Stimulated activated CD4-positive, alpha-beta T cell treated with anti-CD3 and anti-CD28 coated beads, Interleukin-2, amount 100 ng/mL, for 4 hours (primary cell): ENCODE measurements at regions not wholly inside any gene's neighbourhood (a gene's known extent, or its start where the extent isn't known, plus 50 kb on each side); places are given as distances from the start of the nearest gene placed in this dataset.
"Not testable (repeated sequence)": the region's sequence is repeated elsewhere in the genome, so short reads cannot be mapped to it uniquely, and the experiment has no call there.

Experiments used
- DNase-seq: peaks from one replicate; pipeline ENCODE4 v3.0.0-alpha.2; 2020; ENCODE audit warnings: low read depth

DNA sequence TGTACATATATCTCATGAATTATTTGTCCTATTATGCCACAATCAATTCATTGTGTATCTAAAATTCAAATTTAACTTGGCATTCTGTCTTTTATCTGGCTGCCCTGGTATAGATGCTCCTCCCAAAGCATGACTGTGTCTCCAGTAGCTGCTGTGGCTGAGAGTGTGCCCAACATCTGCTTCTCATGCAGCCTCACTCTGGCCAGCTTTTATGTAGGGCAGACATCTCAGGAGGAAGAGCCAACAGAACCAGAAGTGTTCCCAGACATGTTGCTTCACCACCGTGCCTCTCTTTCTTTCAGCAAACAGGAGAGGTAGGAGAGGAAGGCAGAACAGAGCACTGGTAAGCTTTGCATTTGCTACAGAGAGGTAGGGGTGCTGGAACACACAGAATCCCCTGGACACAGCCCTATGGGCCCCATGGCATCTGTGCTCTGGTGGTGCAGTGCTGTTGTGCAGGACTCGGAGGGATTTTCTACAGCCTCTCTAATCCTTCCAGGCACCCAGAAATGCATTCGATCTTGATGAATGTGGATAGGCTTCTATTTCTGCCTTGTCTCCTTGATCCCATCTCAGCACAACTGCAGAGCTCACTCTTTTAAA, 637.1 kb downstream of the UTRN start:
- no peak for DNase-seq

DNA sequence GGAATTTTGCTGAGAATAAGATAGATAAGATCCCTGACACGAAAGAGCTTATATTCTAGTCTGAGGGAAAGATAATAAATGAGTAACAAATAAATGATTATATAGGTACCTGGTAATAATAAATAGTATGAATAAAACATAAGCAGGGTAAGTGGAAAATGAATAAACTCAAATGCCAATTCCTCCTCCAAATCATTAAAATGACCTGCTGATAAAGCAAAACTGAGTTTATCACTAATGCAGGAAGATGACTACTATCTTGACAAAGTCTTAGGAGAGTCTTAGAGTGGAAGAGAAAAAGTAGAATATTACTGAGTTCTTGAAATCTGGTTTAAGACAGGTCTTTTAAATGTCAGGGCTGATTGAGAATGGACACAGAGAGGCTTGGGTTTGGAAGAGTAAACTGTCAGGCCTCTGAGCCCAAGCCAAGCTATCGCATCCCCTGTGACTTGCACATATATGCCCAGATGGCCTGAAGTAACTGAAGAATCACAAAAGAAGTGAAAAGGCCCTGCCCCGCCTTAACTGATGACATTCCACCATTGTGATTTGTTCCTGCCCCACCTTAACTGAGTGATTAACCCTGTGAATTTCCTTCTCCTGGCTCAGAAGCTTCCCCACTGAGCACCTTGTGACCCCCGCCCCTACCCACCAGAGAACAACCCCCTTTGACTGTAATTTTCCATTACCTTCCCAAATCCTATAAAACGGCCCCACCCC, 637.8 kb downstream of the UTRN start:
- DNase-seq, result not testable (repeated sequence)

DNA sequence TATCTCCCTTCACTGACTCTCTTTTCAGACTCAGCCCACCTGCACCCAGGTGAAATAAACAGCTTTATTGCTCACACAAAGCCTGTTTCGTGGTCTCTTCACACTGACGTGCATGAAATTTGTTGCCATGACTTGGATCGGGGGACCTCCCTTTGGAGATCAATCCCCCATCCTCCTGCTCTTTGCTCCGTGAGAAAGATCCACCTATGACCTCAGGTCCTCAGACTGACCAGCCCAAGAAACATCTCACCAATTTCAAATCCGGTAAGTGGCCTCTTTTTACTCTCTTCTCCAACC, 638.3 kb downstream of the UTRN start:
- DNase-seq, result not testable (repeated sequence)

DNA sequence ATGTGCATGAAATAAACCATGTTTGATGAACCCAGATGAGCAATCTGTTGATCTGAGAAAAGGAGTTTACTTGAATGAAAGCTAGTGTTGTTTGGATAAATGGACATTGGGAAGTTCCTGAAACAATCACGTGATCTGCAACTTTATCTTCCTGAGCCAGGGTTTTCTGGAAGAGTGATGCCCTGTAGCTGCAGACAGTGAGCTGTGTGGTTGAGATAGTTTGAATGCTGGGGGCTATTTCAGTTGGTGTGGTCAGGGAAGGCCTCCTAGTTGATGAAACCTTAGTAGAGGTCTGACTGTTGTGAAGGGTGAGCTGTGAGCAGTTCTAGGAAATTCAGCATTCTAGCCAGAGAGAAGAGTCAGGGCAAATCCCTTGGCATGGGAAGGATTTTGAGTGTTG, 643.7 kb downstream of the UTRN start:
- DNase-seq, result no peak

DNA sequence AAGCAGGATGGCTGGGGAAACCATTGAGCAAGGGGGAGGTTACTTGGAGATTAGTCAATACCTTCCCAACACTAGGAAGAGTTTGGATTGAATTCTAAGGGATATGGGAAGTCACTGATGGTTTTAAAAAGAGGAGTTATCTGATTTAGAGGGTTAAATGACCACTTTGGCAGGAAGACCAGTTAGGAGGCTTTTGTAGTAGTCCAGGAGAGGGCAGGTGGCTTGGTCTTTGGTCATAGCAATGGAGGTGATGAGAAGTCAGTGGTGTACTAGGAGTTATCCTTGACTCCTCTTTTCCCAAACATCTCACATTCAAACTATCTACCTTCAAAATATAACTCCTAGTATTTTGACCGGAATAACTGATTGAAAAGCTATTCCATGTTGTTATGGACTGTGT, 644.1 kb downstream of the UTRN start:
- no peak for DNase-seq

DNA sequence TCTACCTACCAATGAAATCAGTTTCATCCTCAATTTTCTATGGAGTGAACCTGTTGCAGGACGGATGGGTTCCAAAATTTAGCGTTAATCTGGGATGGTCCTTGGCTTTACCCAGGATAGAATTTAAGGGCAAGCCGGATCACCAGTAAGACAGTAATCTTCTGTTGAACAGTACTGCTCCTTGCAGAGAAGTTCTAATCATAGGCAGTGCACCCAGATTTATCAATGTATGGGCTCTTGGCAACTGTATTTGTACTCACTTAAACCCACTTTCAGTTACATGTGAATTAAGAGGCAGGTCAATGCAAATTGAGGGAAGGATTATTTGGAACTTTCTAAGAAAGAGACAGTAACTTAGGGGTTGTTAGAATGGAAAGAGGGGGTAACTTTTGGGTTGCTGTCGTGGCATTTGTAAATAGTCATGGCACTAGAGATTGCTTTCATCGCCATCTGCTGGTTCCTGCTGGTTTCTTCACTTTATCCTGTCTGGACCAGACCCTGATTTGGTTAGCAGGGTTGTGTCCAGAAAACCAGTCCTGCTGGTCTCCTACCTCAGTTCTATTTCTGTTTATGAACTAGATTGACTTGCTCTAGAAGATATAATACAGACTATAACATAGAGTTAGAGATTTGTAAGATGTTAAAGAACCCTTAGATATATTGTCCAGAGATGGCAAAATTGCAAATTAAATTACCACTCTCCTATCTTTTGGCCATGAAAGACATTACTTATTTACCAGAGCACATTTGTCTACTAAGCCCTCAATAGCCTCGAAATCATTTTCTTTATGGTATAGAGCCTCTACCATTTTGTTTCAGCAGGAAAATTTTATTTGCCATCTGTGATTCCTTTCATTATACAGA, 646.3 kb downstream of the UTRN start:
- DNase-seq, result no peak

DNA sequence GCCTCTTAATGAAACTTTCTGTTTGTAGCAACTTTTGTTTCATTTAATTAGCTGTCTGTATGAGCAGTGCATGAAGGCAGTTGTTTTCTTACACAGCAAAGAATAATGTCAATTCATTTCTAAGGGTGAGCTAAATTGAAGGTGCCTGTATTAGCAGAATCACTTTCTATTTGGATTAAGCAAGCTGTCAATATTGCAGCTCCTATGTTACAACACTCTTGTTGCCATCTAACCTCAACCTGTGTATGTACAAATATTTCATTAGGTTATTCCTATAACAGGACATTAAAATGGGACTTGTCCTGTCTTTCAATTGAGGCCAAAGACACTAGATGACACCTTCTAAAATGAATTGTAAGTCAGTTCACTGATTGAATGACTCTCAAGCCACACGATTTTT, 647.5 kb downstream of the UTRN start:
- DNase-seq, result no peak

DNA sequence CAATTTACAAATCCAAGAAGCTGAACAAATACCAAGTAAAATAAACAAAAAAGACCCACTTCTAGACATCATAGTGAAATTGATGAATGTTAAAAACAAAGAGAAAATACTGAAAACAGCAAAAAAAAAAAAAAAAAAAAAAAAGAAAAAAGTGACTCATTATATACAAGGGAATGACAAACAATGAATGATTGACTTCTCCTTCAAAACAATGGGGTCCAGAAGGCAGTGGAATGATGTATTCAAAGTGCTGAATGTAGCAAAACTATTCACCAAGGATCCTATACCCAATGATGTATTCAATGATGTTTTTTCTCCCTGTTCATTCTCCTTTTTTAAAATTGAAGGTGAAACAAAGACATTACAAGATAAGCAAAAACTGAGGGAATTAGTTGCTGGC, 650.0 kb downstream of the UTRN start:
- DNase-seq, result no peak

DNA sequence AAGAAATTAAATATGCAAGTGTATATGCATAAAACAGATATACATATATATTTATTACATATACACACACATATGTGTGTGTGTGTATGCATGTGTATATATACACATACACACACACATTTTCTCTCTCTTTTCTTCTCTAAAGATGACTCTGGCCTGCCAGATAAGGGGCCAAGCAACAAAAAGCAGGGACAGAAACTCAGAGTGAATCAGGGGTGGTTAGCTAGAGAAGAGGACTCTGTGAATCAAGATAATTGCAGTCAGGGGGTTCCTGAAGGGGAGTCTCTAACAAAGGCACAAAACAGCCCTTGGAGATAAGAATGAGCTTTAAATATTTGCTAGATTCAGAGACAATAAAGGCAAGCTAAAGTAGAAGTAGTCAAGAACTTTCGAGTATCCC, 650.5 kb downstream of the UTRN start:
- no peak for DNase-seq

DNA sequence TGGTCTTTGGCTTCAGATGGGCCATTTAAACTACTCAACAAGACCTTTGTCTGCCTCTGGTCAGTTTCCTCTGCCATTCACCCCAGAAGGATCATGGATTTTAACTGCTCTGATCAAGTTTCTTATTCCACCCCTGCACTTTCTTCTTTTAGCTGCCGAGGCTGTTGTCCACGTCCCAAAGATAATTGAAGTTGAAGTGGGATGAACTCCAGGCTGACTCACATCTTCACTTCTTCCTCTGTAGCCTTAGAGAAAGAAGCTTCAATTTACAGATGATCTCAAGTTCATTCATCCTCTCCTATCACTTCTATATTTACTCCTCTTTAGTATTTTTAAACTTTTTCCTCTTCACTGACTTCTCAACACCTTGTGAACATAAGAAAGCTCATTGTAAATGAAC, 651.6 kb downstream of the UTRN start:
- DNase-seq, result no peak

DNA sequence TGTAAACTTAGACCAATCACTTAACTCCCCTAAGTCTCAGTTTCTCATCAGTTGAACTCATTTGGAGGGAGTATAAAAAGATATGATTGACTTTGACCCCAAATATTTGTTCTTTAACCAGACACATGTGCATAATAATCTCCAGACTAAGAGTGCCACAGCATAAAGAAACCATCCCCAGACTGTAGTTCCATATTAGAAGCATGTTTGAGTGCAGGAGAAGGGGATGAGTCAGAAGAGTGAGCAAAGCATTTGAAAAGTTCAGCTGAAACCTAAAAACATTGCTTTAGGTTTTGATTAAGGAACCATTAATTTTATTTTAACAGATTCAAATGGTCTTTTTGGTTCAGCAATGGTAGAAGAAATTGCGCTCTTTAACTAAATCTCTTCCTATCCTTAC, 654.8 kb downstream of the UTRN start:
- no peak for DNase-seq

DNA sequence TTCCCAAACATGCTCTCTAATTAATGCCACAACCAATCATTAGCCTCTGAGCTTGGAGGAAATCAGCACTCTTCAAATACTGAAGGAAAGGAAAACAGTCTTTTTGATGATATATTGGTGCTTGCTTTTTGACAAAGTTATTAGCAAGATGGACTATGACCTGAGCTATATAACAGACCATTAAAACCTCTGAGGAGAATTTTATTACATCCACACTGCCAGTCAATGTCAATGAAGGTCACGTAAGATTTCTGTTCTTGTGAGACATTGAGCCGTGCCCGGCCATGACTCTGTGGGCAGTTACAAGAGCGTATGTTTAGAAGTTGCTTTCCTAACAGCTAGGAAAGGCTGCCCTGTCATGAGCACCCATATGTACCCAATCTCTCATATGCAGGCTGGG, 659.0 kb downstream of the UTRN start:
- DNase-seq, result no peak

DNA sequence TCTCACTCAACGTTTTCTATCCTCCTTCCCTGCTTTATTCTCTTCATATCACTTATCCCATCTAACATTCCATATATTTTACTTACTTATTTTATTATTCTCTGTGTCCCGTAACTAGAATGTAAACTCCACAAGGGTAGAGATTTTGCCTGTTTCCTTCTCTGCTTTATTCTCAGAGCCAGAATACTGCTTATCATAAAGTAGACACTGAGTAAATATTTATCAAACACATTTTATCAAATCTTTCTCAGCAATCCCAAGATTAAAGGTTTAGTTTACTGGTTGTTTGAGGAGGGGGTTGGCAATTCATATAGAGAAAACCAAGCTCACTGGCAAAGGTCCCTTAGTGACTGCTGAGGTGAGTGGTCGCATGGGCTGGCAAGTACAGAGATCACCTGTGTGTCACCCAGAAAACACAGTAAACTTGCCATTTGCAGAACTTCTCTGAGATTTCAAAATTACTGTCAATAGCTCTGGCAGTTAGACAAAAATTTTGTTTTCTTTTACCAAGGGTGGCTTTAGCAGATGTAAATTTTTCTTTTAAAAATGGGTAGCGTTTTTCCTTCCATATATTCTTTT, 662.4 kb downstream of the UTRN start:
- no peak for DNase-seq

DNA sequence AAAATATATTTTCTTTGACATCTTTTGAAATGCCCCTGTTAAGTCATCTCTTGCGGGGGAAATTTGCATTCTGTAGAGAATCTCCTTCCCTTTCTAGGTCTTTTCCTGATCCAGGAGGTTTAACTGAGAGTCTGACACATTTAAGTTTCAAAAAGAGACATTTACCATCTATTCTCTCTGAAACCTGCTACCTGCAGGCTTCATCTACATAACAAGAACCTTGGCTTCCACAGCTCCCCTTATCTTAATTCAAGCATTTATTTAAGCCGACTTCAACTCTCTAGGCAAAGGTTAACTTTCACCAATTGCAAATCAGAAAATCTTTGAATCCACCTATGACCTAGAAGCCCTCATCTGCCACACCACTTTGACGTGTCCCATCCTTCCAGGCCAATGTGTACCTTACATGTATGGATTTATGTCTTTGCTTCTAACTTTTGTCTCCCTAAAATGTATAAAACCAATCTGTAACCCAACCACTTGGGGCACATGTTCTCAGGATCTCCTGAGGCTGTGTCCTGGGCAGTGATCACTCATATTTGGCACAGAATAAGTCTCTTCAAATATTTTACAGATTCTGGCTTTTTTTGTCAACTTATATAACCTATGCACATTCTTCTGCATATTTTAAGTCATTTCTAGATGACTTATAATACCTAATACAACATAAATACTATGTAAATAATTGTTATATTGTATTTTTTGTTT, 666.7 kb downstream of the UTRN start:
- no peak for DNase-seq

DNA sequence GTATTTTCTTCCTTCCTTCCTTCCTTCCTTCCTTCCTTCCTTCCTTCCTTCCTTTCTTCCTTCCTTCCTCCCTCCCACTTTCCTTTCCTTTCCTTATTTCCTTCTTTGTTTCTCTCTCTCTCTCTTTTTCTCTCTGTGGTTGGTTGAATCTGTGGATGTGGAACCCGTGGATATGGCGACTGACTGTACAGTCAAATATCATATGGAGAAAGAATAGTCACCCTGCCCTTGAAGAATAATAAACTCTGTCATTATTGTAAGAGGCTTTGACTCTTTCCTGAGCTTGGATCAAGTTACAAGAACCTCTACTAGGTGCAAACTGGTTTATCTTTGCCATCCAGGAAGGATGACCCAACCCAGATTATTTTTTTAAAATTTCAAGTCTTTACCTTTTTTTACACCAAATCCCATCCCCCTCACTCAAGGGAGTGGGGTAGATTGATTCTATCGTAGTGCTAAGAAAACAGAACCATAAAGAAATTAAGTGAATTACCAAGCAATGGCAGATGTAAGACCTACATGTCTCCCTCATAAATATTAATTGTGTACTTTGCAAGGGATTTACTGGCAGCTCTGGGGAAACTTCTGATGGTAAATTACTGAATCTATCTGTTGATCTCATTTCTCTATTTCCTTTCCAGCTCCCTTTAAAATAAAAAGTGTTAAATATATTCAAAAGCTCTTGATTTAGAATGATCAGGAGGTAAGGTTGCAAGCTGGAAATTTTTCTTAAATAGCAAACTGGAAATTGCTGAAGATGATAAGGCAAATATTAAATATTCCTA, 667.5 kb downstream of the UTRN start:
- DNase-seq, result no peak

DNA sequence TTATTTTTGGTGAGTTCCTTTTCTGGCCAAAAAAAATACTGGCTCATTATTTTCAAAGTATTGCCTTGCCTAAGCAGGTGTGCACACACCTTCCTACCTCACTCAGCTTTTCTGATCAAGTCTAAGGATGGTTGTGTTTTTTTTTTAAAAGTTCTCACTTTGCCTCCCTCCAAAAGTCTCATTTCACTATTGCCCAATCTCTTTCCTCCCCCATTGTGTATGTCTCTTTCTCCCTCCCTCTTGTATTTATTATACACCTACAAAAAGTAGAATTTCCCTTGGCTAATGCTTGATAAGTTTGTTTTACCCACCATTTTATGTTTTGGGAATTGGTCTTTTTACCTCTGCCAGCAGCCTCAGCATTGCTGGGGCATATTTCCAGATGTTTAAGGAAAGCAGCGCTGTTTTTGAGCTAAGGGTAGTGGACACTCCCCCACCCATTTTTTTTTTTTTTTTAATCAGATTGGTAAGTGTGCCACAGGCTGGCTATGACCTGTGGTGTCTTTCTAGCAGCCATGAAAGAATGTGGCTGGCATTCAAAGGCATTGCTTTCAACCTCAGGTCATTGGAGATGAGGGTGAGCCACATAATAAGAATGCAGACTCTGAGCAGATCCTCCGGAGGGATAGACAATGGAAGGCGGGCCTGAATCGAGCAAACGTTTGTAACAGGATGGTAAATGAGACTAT, 668.6 kb downstream of the UTRN start:
- no peak for DNase-seq

DNA sequence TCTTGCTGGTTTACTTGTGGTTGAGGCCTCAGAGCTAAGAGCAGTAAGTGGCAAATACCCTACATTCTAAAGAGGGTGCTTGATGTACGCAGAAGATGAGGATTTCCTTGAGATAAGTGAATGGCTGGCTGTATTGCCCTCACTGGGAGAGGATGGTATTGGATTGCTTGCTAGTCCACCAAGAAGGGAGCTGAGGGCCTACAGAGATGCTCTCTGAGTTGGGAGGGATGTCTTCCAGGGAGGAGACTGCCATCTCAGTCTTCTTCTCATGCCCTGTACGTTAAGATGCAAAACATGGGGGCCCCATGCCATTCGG, 669.1 kb downstream of the UTRN start:
- DNase-seq, result no peak

DNA sequence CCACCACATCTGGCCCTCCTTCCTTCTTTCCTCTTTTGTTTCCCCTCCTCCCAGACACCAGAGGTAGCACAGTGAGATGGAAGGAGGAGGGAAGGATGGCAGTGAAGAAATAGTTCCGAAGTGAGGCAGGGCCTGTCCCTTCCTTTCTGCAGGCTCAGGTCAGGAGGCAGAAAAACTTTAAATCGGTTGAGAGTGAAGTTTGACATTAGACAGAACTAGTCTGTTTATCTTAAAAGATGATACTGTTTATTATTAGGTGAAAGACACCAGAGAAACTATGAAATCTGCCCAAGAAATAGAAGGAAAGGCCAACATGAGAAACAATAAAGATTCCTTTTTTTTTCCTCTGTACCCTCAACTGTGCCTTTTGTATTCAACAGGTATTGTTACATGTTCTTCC, 670.3 kb downstream of the UTRN start:
- no peak for DNase-seq

DNA sequence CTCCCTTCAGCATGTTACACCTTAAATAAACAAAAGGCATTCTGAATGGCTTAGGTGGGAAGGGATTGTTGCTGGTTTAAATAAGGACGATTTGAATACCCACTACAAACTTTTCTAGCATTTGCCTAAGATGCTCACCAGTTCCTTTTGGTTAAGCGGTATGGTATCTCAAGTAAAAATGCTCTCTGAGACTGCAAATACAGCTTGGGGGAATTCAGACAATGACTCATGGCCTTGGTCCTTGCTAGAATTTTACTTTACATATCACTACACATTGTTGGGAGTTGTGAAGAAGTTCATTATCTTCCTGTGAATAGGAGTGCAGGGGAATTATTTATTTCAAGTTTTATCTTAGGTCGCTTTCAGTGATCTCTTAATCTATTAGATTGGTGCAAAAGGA, 670.7 kb downstream of the UTRN start:
- no peak for DNase-seq

DNA sequence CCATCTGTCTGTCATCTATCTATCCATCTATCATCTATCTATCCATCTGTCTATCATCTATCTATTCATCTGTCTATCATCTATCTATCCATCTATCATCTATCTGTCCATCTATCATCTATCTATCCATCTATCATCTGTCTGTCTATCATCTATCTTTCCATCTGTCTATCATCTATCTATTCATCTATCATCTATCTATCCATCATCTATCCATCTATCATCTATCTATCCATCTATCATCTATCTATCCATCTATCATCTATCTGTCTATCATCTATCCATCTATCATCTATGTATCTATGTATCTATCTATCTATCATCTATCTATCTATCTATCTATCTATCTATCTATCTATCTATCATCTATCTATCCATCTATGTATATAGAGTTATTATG, 671.6 kb downstream of the UTRN start:
- DNase-seq, result not testable (repeated sequence)

DNA sequence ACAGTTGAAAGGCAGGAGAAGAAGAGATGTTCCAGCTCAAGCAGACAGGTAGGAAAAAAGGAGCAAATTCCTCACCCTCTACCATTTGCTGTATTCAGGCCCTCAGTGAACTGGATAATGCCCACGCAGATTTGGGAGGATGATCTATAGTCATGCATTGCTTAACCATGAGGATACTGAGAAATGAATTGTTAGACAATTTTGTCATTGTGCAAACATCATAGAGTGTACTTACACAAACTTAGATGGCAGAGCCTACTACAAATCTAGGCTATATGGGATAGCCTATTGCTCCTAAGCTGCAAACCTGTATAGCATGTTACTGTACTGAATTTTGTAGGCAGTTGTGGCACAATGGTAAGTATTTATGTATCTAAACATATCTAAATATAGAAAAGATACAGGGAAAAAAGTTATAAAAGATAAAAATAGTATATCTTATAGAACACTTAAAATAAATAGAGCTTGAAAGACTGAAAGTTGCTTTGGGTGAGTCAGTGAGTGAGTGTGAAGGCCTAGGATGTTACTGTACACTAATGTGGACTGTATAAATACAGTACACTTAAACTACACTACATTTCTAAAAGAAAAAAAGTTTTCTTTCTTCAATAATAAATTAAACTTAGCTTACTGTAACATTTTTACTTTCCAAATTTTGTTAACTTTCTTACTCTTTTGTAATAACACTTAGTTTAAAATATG, 672.3 kb downstream of the UTRN start:
- DNase-seq, result no peak
